Fibroblast of the aortic adventitia (primary cell): ENCODE measurements at regions not wholly inside any gene's neighbourhood (a gene's known extent, or its start where the extent isn't known, plus 50 kb on each side); places are given as distances from the start of the nearest gene placed in this dataset.

Experiments
- DNase-seq: peaks from one replicate; pipeline ENCODE4 v3.0.0-alpha.2; 2010; ENCODE audit warnings: low read depth
- H3K4me3 ChIP-seq: 2 replicates; pipeline ENCODE4 v1.5.1; 2011; ENCODE audit warnings: low read depth, mild to moderate bottlenecking, control low read depth, low read length, moderate library complexity
- CTCF ChIP-seq: IDR thresholded peaks from 2 replicates; pipeline ENCODE4 v1.5.1; 2011; ENCODE audit warnings: mild to moderate bottlenecking, low read length, control low read depth, inconsistent platforms; ENCODE audit not compliant: insufficient read depth

- TF ChIP-seq CTCF, result no peak
- peak; percentile 95 for DNase-seq
- no peak overlapping the region for H3K4me3 ChIP-seq
These were observed 121.5 kb upstream of the RAI14 start for GRCh38 chr5:34534523-34535103.

GRCh38 chr5:34535433-34535832 is 120.7 kb upstream of the RAI14 start:
- no peak for TF ChIP-seq CTCF

GRCh38 chr5:34535944-34536623 is 120.0 kb upstream of the RAI14 start:
- H3K4me3 ChIP-seq, result no peak overlapping the region
- DNase-seq, result no peak
- TF ChIP-seq CTCF, result no peak

More at GRCh38 chr5:34535433-34535832, 120.7 kb upstream of the RAI14 start:
- no peak for DNase-seq
- no peak overlapping the region for H3K4me3 ChIP-seq

- no peak for DNase-seq
- no peak for TF ChIP-seq CTCF
- no peak overlapping the region for H3K4me3 ChIP-seq
These were observed 119.4 kb upstream of the RAI14 start for GRCh38 chr5:34536699-34537098.

GRCh38 chr5:34538026-34538672 is 118.0 kb upstream of the RAI14 start:
- H3K4me3 ChIP-seq, result no peak overlapping the region
- peak; percentile 44 for TF ChIP-seq CTCF
- peak; percentile 48 for DNase-seq

GRCh38 chr5:34539183-34539582 is 116.9 kb upstream of the RAI14 start:
- no peak overlapping the region for H3K4me3 ChIP-seq
- no peak for DNase-seq
- TF ChIP-seq CTCF, result no peak
